ENCODE measurements at regions not wholly inside any gene's neighbourhood (a gene's known extent, or its start where the extent isn't known, plus 50 kb on each side); places are given as distances from the start of the nearest gene placed in this dataset.

- no peak for TF ChIP-seq CTCF (conservative IDR thresholded peaks at IDR 0.05; ENCODE audit: low read depth in 2 of 2)
- no peak for TF ChIP-seq ETS1 (IDR thresholded peaks at IDR 0.05)
- no peak for TF ChIP-seq EZH2 (IDR thresholded peaks at IDR 0.05; ENCODE audit: low read depth, unreplicated experiment)
- TF ChIP-seq JUNB (IDR thresholded peaks at IDR 0.05; ENCODE audit: unreplicated experiment): no peak
- no peak for TF ChIP-seq REST (IDR thresholded peaks at IDR 0.05; ENCODE audit: unreplicated experiment)
- no peak for TF ChIP-seq POLR2AphosphoS5 (IDR thresholded peaks at IDR 0.05; ENCODE audit: low read depth)
- TF ChIP-seq EZH2phosphoT487 (IDR thresholded peaks at IDR 0.05; ENCODE audit: unreplicated experiment): no peak
- no peak for TF ChIP-seq CREB1 (CRISPR knock-in tag; IDR thresholded peaks at IDR 0.05; ENCODE audit: low read depth)
- no peak for TF ChIP-seq ZNF331 (CRISPR knock-in tag; IDR thresholded peaks at IDR 0.05; ENCODE audit: low read depth)
Measured at GRCh38 chr5:54758038-54758437, 227.4 kb downstream of the ESM1 start.

Data from GM23338 (cell line).